Astrocyte (in vitro differentiated cells and primary cell): ENCODE measurements at regions not wholly inside any gene's neighbourhood (a gene's known extent, or its start where the extent isn't known, plus 50 kb on each side); places are given as distances from the start of the nearest gene placed in this dataset.

Source experiments
- DNase-seq: peaks from one replicate; pipeline ENCODE4 v3.0.0-alpha.2; 2010; ENCODE audit warnings: low read depth
- FAIRE-seq: peaks from 2 replicates; lab custom pipeline; 2011; peaks lifted over from hg19 to GRCh38; lab: Jason Lieb, UNC
- H2AFZ ChIP-seq: 2 replicates; pipeline ENCODE4 v1.6.0; 2012; ENCODE audit warnings: low read depth, low read length, inconsistent platforms
- H3K27ac ChIP-seq: 2 replicates; pipeline ENCODE4 v1.5.1; 2011; ENCODE audit warnings: low read depth, low read length, inconsistent platforms
- H3K27me3 ChIP-seq: 2 replicates; pipeline ENCODE4 v1.6.0; 2011; ENCODE audit warnings: low read length, inconsistent platforms; ENCODE audit not compliant: insufficient read depth
- H3K36me3 ChIP-seq: 2 replicates; pipeline ENCODE4 v1.5.1; 2011; ENCODE audit warnings: low read length, inconsistent platforms; ENCODE audit not compliant: insufficient read depth
- H3K4me1 ChIP-seq: 2 replicates; pipeline ENCODE4 v1.5.1; 2011; ENCODE audit warnings: low read length, inconsistent platforms; ENCODE audit not compliant: insufficient read depth
- H3K4me2 ChIP-seq: 2 replicates; pipeline ENCODE4 v1.6.0; 2012; ENCODE audit warnings: low read length, inconsistent platforms
- H3K4me3 ChIP-seq: 2 replicates; pipeline ENCODE4 v1.5.1; 2011; ENCODE audit warnings: low read depth, mild to moderate bottlenecking, low read length, inconsistent platforms; ENCODE audit not compliant: insufficient read depth
- H3K79me2 ChIP-seq: 2 replicates; pipeline ENCODE4 v1.6.0; 2012; ENCODE audit warnings: mild to moderate bottlenecking, low read length, inconsistent platforms; ENCODE audit not compliant: insufficient read depth
- H3K9ac ChIP-seq: 2 replicates; pipeline ENCODE4 v1.6.0; 2012; ENCODE audit warnings: mild to moderate bottlenecking, low read length, inconsistent platforms
- H3K9me3 ChIP-seq: 2 replicates; pipeline ENCODE4 v1.5.1; 2012; ENCODE audit warnings: low read depth, mild to moderate bottlenecking, low read length, inconsistent platforms; ENCODE audit not compliant: insufficient read depth
- H4K20me1 ChIP-seq: 2 replicates; pipeline ENCODE4 v1.6.0; 2012; ENCODE audit warnings: low read length, inconsistent platforms; ENCODE audit not compliant: insufficient read depth
- H3K27ac Mint-ChIP-seq: one replicate; pipeline ENCODE4 v1.8.0; 2021; ENCODE audit warnings: mild to moderate bottlenecking, mixed read lengths; ENCODE audit not compliant: unreplicated experiment
- H3K27me3 Mint-ChIP-seq: one replicate; pipeline ENCODE4 v1.8.0; 2021; ENCODE audit warnings: low read depth, mixed read lengths; ENCODE audit not compliant: unreplicated experiment
- H3K36me3 Mint-ChIP-seq: one replicate; pipeline ENCODE4 v1.8.0; 2021; ENCODE audit warnings: low read depth, mixed read lengths; ENCODE audit not compliant: unreplicated experiment
- H3K4me1 Mint-ChIP-seq: one replicate; pipeline ENCODE4 v1.8.0; 2021; ENCODE audit warnings: low read depth, mixed read lengths; ENCODE audit not compliant: unreplicated experiment
- H3K4me3 Mint-ChIP-seq: one replicate; pipeline ENCODE4 v1.8.0; 2021; ENCODE audit warnings: mild to moderate bottlenecking, moderate library complexity, mixed read lengths; ENCODE audit not compliant: unreplicated experiment
- H3K9me3 Mint-ChIP-seq: one replicate; pipeline ENCODE4 v1.8.0; 2021; ENCODE audit warnings: mild to moderate bottlenecking, mixed read lengths; ENCODE audit not compliant: unreplicated experiment
- EZH2 ChIP-seq: IDR thresholded peaks from 2 replicates; pipeline ENCODE4 v1.6.1; 2012; ENCODE audit warnings: mild to moderate bottlenecking, low read length, inconsistent platforms; ENCODE audit not compliant: insufficient read depth
- TF ChIP-seq, protein P1 (sequence below): IDR thresholded peaks from 2 replicates; pipeline ENCODE4 v1.5.1; 2011; ENCODE audit warnings: low read depth, mild to moderate bottlenecking, inconsistent platforms, low read length, moderate library complexity; ENCODE audit not compliant: insufficient read depth

DNA sequence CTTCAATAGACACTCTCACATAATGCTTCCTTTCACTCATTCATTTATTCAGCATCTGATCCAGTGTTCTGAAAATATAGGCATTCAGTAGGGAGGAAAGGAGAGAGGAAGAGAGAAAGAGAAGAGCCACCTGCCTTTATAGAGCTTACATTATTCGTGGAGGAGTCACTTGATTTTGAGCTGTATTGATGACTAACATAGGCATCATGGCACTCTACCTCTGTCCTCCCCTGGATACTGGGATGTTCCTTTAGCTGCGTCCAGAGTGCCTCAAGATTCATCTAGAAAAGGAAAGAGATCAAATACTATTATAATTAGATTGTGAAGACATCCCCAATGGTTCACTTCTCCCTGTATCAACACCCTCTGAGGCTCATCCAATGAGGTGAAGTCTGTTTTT lies 345.1 kb downstream of the SPATA31D1 start:
- H3K9ac ChIP-seq: no peak overlapping the region
- H3K9me3 ChIP-seq: no peaks in the 10 kb centered on the region
- H3K4me2 ChIP-seq: no peak overlapping the region
- H3K27me3 ChIP-seq: no peaks in the 10 kb centered on the region
- no peak overlapping the region for H3K27ac ChIP-seq
- H3K9me3 Mint-ChIP-seq: no peaks in the 10 kb centered on the region
- TF ChIP-seq, protein P1, sequence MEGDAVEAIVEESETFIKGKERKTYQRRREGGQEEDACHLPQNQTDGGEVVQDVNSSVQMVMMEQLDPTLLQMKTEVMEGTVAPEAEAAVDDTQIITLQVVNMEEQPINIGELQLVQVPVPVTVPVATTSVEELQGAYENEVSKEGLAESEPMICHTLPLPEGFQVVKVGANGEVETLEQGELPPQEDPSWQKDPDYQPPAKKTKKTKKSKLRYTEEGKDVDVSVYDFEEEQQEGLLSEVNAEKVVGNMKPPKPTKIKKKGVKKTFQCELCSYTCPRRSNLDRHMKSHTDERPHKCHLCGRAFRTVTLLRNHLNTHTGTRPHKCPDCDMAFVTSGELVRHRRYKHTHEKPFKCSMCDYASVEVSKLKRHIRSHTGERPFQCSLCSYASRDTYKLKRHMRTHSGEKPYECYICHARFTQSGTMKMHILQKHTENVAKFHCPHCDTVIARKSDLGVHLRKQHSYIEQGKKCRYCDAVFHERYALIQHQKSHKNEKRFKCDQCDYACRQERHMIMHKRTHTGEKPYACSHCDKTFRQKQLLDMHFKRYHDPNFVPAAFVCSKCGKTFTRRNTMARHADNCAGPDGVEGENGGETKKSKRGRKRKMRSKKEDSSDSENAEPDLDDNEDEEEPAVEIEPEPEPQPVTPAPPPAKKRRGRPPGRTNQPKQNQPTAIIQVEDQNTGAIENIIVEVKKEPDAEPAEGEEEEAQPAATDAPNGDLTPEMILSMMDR: no peak
- no peak for TF ChIP-seq EZH2
- H3K27ac Mint-ChIP-seq: peak overlapping the region; percentile 0
- H3K36me3 Mint-ChIP-seq: no peaks in the 10 kb centered on the region
- no peak for DNase-seq
- no peaks in the 10 kb centered on the region for H3K27me3 Mint-ChIP-seq
- peaks cover 27% of the 10 kb centered on the region for H3K4me1 Mint-ChIP-seq
- no peak for FAIRE-seq
- no peaks in the 10 kb centered on the region for H3K36me3 ChIP-seq
- no peaks in the 10 kb centered on the region for H3K79me2 ChIP-seq
- no peak overlapping the region for H3K4me3 ChIP-seq
- H4K20me1 ChIP-seq: no peaks in the 10 kb centered on the region
- peaks cover 26% of the 10 kb centered on the region for H3K4me1 ChIP-seq
- no peak overlapping the region for H2AFZ ChIP-seq
- no peak overlapping the region for H3K4me3 Mint-ChIP-seq

DNA sequence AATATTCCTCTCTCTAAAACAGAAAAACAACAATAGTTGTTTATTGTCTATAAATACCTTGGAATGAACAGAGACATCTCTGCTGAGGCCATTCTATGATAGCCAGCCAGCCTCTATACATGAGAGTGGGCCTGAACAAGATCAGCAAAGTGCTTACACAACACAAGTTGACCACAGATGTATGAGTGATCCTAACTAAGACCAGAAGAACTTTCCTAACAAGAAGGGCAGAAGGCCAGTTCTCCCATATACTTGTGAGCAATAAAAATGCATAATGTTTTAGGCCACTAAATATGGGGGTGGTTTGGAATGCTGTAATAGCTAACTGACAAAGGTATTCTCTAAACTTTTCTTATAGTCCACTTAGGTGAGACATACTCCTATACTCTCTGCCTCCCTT lies 345.7 kb downstream of the SPATA31D1 start:
- peaks cover 28% of the 10 kb centered on the region for H3K4me1 Mint-ChIP-seq
- Histone ChIP-seq H3K79me2 (no peaks in the 10 kb centered on the region), H3K36me3 (no peaks in the 10 kb centered on the region), H4K20me1 (no peaks in the 10 kb centered on the region), H3K4me2 (no peak overlapping the region), H2AFZ (no peak overlapping the region), H3K27me3 (no peaks in the 10 kb centered on the region), H3K9ac (no peak overlapping the region), H3K9me3 (no peaks in the 10 kb centered on the region), H3K27ac (no peak overlapping the region), H3K4me1 (peaks cover 26% of the 10 kb centered on the region), H3K4me3 (no peak overlapping the region)
- H3K27ac Mint-ChIP-seq: no peak overlapping the region
- no peaks in the 10 kb centered on the region for H3K9me3 Mint-ChIP-seq
- H3K27me3 Mint-ChIP-seq: no peaks in the 10 kb centered on the region
- peak; percentile 69 for DNase-seq
- H3K4me3 Mint-ChIP-seq: no peak overlapping the region
- peak; percentile 47 for FAIRE-seq
- no peaks in the 10 kb centered on the region for H3K36me3 Mint-ChIP-seq
- TF ChIP-seq EZH2: no peak
- TF ChIP-seq, protein P1: no peak

DNA sequence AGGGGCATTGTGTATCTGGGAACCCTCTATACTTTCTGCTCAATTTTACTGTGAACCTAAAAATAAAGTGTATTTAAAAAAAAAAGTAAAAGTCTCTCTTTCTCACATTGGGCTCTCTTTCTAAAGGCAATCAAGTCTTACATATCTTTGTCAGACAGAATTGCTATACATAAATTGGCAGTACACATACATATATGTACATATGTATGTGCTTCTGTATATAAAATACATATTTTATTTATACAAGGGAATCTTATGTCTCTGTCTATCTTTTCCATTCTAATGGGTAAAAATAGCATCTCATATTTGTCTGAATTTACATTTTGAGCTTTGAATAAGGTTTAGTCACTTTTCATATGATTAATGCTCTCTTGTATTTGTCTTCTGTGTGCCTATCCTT lies 348.8 kb downstream of the SPATA31D1 start:
- H4K20me1 ChIP-seq: no peaks in the 10 kb centered on the region
- no peak overlapping the region for H3K27ac ChIP-seq
- no peaks in the 10 kb centered on the region for H3K27me3 Mint-ChIP-seq
- no peaks in the 10 kb centered on the region for H3K27me3 ChIP-seq
- H3K27ac Mint-ChIP-seq: no peak overlapping the region
- no peak overlapping the region for H3K4me3 ChIP-seq
- H3K9me3 Mint-ChIP-seq: no peaks in the 10 kb centered on the region
- no peaks in the 10 kb centered on the region for H3K36me3 Mint-ChIP-seq
- DNase-seq (no peak), FAIRE-seq (no peak)
- no peaks in the 10 kb centered on the region for H3K79me2 ChIP-seq
- no peaks in the 10 kb centered on the region for H3K9me3 ChIP-seq
- no peak overlapping the region for H3K9ac ChIP-seq
- H2AFZ ChIP-seq: no peak overlapping the region
- peaks cover 15% of the 10 kb centered on the region for H3K4me1 ChIP-seq
- no peak for TF ChIP-seq EZH2
- TF ChIP-seq, protein P1: no peak
- no peak overlapping the region for H3K4me2 ChIP-seq
- H3K4me3 Mint-ChIP-seq: no peak overlapping the region
- no peaks in the 10 kb centered on the region for H3K36me3 ChIP-seq
- peaks cover 20% of the 10 kb centered on the region for H3K4me1 Mint-ChIP-seq
